ENCODE measurements at regions not wholly inside any gene's neighbourhood (a gene's known extent, or its start where the extent isn't known, plus 50 kb on each side); places are given as distances from the start of the nearest gene placed in this dataset.

- no peak for DNase-seq (ENCODE audit: low read depth)
These were observed 479.9 kb downstream of the OCA2 start for GRCh38 chr15:27619204-27619603.

GRCh38 chr15:27617013-27617412 lies 482.1 kb downstream of the OCA2 start:
- DNase-seq (ENCODE audit: low read depth): no peak

- DNase-seq (ENCODE audit: low read depth): no peak
These were observed 490.9 kb downstream of the OCA2 start for GRCh38 chr15:27608248-27608647.

GRCh38 chr15:27601239-27601960 lies 497.7 kb downstream of the OCA2 start:
- no peak for DNase-seq (ENCODE audit: low read depth)

GRCh38 chr15:27599034-27599433 lies 500.1 kb downstream of the OCA2 start:
- DNase-seq (ENCODE audit: low read depth): no peak

- no peak for DNase-seq (ENCODE audit: low read depth)
These were observed 500.7 kb downstream of the OCA2 start for GRCh38 chr15:27598251-27599009.

- no peak for DNase-seq (ENCODE audit: low read depth)
These were observed 503.9 kb downstream of the OCA2 start for GRCh38 chr15:27595211-27595610.

- no peak for DNase-seq (ENCODE audit: low read depth)
These were observed 506.9 kb downstream of the OCA2 start for GRCh38 chr15:27592036-27592760.
